ENCODE measurements at regions not wholly inside any gene's neighbourhood (a gene's known extent, or its start where the extent isn't known, plus 50 kb on each side); places are given as distances from the start of the nearest gene placed in this dataset.

DNA sequence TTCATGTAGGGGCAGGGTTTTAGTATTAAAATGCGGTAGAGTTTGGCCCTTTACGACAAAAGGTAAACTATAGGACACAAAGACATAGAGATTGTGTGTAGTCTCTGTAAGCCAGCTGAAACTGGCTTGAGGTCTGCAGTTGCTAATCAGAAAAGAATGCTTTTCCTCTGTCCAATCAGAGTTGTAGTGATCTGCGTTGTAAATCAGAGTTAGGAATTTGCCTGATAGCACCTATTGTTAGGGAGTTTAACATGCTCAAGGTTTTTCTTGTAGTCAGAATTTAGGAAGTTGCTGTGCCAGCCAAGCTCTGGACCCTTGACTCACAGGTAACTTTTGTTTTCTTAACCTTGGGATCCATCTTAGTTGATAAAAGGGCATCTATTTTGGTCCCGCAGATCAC, 61.2 kb upstream of the VTCN1 start:
- DNase-seq: no peak
- TF ChIP-seq GATA1 (IDR thresholded peaks at IDR 0.05; ENCODE audit: low read depth, low read length): no peak
- no peak for TF ChIP-seq POLR2A (IDR thresholded peaks at IDR 0.05; ENCODE audit: low read length)

- DNase-seq: no peak
- TF ChIP-seq POLR2A (IDR thresholded peaks at IDR 0.05; ENCODE audit: low read length) (no peak), GATA1 (IDR thresholded peaks at IDR 0.05; ENCODE audit: low read depth, low read length) (no peak)
Observed at GRCh38 chr1:117271129-117271528, 60.4 kb upstream of the VTCN1 start.

DNA sequence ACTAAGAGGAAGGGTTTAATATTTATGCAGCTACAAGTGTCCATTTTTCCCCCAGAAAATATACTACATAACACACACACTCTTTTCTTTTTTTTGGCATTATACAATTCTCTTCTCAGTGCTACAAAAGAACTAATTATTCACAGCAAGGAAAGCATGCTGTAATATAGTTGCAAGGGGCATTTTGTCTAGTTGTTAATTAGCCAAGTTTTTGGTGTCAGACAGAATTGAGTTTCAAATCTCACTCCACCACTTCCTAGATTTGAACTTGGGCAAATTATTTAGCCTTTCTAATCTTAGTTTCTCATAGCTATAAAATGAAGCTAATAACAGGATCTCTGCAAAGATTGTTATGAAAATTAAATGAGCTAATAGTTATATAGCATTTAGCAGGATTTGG, 60.0 kb upstream of the VTCN1 start:
- TF ChIP-seq GATA1 (IDR thresholded peaks at IDR 0.05; ENCODE audit: low read depth, low read length) (no peak), POLR2A (IDR thresholded peaks at IDR 0.05; ENCODE audit: low read length) (no peak)

GRCh38 chr1:117268535-117269455, 58.1 kb upstream of the VTCN1 start:
- TF ChIP-seq GATA1 (IDR thresholded peaks at IDR 0.05; ENCODE audit: low read depth, low read length) (no peak), POLR2A (IDR thresholded peaks at IDR 0.05; ENCODE audit: low read length) (no peak)
- DNase-seq: no peak

More for the DNA sequence above, 60.0 kb upstream of the VTCN1 start:
- DNase-seq: no peak

- no peak for DNase-seq
- no peak for TF ChIP-seq GATA1 (IDR thresholded peaks at IDR 0.05; ENCODE audit: low read depth, low read length)
- no peak for TF ChIP-seq POLR2A (IDR thresholded peaks at IDR 0.05; ENCODE audit: low read length)
Observed at GRCh38 chr1:117267232-117267774, 56.6 kb upstream of the VTCN1 start.

- TF ChIP-seq POLR2A (IDR thresholded peaks at IDR 0.05; ENCODE audit: low read length): no peak
- no peak for TF ChIP-seq GATA1 (IDR thresholded peaks at IDR 0.05; ENCODE audit: low read depth, low read length)
- no peak for DNase-seq
Observed at GRCh38 chr1:117262976-117263375, 52.2 kb upstream of the VTCN1 start.

DNA sequence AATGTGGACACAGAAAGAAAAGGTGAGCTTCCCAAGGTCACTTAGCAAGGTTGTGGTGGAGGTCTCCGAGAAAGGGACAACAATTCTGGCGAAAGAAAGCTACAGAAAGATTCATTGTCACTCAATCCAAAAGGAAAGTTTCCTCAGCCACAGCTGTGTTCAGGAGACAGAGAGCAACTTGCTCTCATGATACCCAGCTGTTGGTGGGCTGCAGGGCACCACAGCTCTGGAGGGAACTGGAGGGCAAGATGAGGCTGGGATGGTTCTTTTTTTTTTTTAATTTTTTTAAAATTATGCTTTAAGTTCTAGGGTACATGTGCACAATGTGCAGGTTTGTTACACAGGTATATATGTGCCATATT, 50.7 kb upstream of the VTCN1 start:
- TF ChIP-seq POLR2A (IDR thresholded peaks at IDR 0.05; ENCODE audit: low read length): no peak
- TF ChIP-seq GATA1 (IDR thresholded peaks at IDR 0.05; ENCODE audit: low read depth, low read length): no peak
- DNase-seq: no peak

DNA sequence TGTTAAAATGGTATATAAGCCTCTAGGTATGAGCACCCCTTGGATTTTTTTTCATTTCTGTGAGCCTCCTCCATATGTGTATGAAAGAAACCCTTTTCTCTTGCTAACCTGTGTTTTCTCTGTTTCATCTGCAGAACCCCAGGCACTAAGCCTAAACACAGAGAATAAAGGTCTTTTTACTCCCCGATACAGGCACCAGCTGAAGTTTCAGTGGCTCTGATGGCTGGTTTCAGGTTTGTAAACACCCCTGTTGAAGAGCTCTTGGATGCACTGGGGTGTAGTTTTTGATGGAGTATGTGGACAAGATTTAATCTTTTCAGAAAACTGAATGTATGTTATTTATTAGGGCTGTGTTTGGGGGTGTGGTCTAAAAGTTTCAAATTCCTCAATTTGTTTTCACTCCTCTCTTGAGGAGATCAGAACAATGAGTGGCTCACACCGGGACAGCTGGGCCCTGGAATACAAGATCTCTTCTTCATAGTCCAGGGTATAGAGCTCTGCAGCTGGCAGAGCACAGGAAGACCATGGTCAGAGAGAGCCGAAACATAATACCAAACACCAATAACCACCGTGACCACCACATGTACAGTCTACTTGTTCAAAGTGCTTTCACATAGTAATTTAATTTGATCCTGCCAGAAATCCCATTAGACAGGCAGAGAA, 50.2 kb upstream of the VTCN1 start:
- TF ChIP-seq POLR2A (IDR thresholded peaks at IDR 0.05; ENCODE audit: low read length) (no peak), GATA1 (IDR thresholded peaks at IDR 0.05; ENCODE audit: low read depth, low read length) (no peak)
- DNase-seq: no peak
